ENCODE measurements at regions not wholly inside any gene's neighbourhood (a gene's known extent, or its start where the extent isn't known, plus 50 kb on each side); places are given as distances from the start of the nearest gene placed in this dataset.

DNA sequence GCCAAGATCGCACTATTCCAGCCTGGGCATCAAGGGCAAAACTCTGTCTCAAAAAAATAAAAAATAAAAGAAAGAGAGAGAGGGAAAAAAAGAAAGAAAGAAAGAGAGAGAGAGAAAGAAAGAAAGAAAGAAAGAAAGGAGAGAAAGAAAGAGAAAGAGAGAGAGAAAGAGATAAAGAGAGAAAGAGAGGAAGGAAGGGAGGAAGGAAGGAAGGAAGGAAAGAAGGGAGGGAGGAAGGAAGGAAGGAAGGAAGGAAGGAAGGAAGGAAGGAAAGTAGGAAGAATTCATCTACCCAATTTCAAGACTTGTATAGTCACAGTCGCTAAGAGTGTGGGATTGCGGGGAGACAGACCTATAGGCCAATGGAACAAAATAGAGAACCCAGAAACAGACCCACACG, 290.6 kb downstream of the NPHP4 start:
- no peak overlapping the region for H3K4me2 ChIP-seq
- no peaks in the 10 kb centered on the region for H3K79me2 ChIP-seq (replicated peaks; ENCODE audit: insufficient read depth)
- H3K36me3 Mint-ChIP-seq (ENCODE audit: low read depth): no peaks in the 10 kb centered on the region
- H3F3A ChIP-seq (replicated peaks; ENCODE audit: low read depth): no peaks in the 10 kb centered on the region
- no peaks in the 10 kb centered on the region for H3K27me3 ChIP-seq (ENCODE audit: insufficient read depth)
- H3K27ac ChIP-seq (ENCODE audit: low read depth): no peak overlapping the region
- no peaks in the 10 kb centered on the region for H4K20me1 ChIP-seq (replicated peaks; ENCODE audit: insufficient read depth)
- no peak overlapping the region for H2AFZ ChIP-seq
- H3K27me3 Mint-ChIP-seq (ENCODE audit: insufficient read depth, low read depth, poor library complexity): peaks cover 12% of the 10 kb centered on the region
- no peaks in the 10 kb centered on the region; the same call in 2 of the 3 replicates for H3K9me3 Mint-ChIP-seq
- H3K4me3 ChIP-seq: no peak overlapping the region
- no peak for ATAC-seq
- peaks cover 4% of the 10 kb centered on the region; the same call in 1 of the 3 replicates for H3K4me1 Mint-ChIP-seq
- no peaks in the 10 kb centered on the region for H3K4me1 ChIP-seq (ENCODE audit: insufficient read depth)
- H3K27ac Mint-ChIP-seq: no peak overlapping the region
- no peak overlapping the region for H3K4me3 Mint-ChIP-seq
- DNase-seq (ENCODE audit: low spot score): no peak
- no peak for TF ChIP-seq ZNF114 (CRISPR knock-in tag; IDR thresholded peaks at IDR 0.05)
- no peak for TF ChIP-seq JUNB (IDR thresholded peaks at IDR 0.05; ENCODE audit: unreplicated experiment)
- no peak for TF ChIP-seq STAT1 (IDR thresholded peaks at IDR 0.05; ENCODE audit: unreplicated experiment)
- TF ChIP-seq, protein P1, sequence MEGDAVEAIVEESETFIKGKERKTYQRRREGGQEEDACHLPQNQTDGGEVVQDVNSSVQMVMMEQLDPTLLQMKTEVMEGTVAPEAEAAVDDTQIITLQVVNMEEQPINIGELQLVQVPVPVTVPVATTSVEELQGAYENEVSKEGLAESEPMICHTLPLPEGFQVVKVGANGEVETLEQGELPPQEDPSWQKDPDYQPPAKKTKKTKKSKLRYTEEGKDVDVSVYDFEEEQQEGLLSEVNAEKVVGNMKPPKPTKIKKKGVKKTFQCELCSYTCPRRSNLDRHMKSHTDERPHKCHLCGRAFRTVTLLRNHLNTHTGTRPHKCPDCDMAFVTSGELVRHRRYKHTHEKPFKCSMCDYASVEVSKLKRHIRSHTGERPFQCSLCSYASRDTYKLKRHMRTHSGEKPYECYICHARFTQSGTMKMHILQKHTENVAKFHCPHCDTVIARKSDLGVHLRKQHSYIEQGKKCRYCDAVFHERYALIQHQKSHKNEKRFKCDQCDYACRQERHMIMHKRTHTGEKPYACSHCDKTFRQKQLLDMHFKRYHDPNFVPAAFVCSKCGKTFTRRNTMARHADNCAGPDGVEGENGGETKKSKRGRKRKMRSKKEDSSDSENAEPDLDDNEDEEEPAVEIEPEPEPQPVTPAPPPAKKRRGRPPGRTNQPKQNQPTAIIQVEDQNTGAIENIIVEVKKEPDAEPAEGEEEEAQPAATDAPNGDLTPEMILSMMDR (conservative IDR thresholded peaks at IDR 0.05; ENCODE audit: low read depth in 2 of 2): no peak
- TF ChIP-seq EZH2phosphoT487 (IDR thresholded peaks at IDR 0.05; ENCODE audit: unreplicated experiment): no peak
- no peak for TF ChIP-seq EZH2 (IDR thresholded peaks at IDR 0.05; ENCODE audit: low read depth, unreplicated experiment)
- no peak for TF ChIP-seq ZNF331 (CRISPR knock-in tag; IDR thresholded peaks at IDR 0.05; ENCODE audit: low read depth)
- no peak for TF ChIP-seq POLR2AphosphoS5 (IDR thresholded peaks at IDR 0.05; ENCODE audit: low read depth)
- TF ChIP-seq, protein P2, sequence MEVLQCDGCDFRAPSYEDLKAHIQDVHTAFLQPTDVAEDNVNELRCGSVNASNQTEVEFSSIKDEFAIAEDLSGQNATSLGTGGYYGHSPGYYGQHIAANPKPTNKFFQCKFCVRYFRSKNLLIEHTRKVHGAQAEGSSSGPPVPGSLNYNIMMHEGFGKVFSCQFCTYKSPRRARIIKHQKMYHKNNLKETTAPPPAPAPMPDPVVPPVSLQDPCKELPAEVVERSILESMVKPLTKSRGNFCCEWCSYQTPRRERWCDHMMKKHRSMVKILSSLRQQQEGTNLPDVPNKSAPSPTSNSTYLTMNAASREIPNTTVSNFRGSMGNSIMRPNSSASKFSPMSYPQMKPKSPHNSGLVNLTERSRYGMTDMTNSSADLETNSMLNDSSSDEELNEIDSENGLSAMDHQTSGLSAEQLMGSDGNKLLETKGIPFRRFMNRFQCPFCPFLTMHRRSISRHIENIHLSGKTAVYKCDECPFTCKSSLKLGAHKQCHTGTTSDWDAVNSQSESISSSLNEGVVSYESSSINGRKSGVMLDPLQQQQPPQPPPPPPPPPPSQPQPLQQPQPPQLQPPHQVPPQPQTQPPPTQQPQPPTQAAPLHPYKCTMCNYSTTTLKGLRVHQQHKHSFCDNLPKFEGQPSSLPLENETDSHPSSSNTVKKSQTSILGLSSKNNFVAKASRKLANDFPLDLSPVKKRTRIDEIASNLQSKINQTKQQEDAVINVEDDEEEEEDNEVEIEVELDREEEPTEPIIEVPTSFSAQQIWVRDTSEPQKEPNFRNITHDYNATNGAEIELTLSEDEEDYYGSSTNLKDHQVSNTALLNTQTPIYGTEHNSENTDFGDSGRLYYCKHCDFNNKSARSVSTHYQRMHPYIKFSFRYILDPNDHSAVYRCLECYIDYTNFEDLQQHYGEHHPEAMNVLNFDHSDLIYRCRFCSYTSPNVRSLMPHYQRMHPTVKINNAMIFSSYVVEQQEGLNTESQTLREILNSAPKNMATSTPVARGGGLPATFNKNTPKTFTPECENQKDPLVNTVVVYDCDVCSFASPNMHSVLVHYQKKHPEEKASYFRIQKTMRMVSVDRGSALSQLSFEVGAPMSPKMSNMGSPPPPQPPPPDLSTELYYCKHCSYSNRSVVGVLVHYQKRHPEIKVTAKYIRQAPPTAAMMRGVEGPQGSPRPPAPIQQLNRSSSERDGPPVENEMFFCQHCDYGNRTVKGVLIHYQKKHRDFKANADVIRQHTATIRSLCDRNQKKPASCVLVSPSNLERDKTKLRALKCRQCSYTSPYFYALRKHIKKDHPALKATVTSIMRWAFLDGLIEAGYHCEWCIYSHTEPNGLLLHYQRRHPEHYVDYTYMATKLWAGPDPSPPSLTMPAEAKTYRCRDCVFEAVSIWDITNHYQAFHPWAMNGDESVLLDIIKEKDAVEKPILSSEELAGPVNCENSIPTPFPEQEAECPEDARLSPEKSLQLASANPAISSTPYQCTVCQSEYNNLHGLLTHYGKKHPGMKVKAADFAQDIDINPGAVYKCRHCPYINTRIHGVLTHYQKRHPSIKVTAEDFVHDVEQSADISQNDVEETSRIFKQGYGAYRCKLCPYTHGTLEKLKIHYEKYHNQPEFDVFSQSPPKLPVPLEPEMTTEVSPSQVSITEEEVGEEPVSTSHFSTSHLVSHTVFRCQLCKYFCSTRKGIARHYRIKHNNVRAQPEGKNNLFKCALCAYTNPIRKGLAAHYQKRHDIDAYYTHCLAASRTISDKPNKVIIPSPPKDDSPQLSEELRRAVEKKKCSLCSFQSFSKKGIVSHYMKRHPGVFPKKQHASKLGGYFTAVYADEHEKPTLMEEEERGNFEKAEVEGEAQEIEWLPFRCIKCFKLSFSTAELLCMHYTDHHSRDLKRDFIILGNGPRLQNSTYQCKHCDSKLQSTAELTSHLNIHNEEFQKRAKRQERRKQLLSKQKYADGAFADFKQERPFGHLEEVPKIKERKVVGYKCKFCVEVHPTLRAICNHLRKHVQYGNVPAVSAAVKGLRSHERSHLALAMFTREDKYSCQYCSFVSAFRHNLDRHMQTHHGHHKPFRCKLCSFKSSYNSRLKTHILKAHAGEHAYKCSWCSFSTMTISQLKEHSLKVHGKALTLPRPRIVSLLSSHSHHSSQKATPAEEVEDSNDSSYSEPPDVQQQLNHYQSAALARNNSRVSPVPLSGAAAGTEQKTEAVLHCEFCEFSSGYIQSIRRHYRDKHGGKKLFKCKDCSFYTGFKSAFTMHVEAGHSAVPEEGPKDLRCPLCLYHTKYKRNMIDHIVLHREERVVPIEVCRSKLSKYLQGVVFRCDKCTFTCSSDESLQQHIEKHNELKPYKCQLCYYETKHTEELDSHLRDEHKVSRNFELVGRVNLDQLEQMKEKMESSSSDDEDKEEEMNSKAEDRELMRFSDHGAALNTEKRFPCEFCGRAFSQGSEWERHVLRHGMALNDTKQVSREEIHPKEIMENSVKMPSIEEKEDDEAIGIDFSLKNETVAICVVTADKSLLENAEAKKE (CRISPR knock-in tag; IDR thresholded peaks at IDR 0.05): no peak
- TF ChIP-seq CREB1 (CRISPR knock-in tag; IDR thresholded peaks at IDR 0.05; ENCODE audit: low read depth): no peak
- TF ChIP-seq, protein P3, sequence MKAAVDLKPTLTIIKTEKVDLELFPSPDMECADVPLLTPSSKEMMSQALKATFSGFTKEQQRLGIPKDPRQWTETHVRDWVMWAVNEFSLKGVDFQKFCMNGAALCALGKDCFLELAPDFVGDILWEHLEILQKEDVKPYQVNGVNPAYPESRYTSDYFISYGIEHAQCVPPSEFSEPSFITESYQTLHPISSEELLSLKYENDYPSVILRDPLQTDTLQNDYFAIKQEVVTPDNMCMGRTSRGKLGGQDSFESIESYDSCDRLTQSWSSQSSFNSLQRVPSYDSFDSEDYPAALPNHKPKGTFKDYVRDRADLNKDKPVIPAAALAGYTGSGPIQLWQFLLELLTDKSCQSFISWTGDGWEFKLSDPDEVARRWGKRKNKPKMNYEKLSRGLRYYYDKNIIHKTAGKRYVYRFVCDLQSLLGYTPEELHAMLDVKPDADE (IDR thresholded peaks at IDR 0.05): no peak
- TF ChIP-seq, protein P4, sequence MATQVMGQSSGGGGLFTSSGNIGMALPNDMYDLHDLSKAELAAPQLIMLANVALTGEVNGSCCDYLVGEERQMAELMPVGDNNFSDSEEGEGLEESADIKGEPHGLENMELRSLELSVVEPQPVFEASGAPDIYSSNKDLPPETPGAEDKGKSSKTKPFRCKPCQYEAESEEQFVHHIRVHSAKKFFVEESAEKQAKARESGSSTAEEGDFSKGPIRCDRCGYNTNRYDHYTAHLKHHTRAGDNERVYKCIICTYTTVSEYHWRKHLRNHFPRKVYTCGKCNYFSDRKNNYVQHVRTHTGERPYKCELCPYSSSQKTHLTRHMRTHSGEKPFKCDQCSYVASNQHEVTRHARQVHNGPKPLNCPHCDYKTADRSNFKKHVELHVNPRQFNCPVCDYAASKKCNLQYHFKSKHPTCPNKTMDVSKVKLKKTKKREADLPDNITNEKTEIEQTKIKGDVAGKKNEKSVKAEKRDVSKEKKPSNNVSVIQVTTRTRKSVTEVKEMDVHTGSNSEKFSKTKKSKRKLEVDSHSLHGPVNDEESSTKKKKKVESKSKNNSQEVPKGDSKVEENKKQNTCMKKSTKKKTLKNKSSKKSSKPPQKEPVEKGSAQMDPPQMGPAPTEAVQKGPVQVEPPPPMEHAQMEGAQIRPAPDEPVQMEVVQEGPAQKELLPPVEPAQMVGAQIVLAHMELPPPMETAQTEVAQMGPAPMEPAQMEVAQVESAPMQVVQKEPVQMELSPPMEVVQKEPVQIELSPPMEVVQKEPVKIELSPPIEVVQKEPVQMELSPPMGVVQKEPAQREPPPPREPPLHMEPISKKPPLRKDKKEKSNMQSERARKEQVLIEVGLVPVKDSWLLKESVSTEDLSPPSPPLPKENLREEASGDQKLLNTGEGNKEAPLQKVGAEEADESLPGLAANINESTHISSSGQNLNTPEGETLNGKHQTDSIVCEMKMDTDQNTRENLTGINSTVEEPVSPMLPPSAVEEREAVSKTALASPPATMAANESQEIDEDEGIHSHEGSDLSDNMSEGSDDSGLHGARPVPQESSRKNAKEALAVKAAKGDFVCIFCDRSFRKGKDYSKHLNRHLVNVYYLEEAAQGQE (IDR thresholded peaks at IDR 0.05; ENCODE audit: unreplicated experiment): no peak
- no peak for TF ChIP-seq NANOG (IDR thresholded peaks at IDR 0.05; ENCODE audit: borderline replicate concordance)
- H3K9me2 ChIP-seq (ENCODE audit: insufficient read depth): no peaks in the 10 kb centered on the region
- H3K36me3 ChIP-seq (ENCODE audit: insufficient read depth): no peaks in the 10 kb centered on the region; the same call in 1 of the 2 replicates
